HEK293T (cell line): ENCODE measurements at regions not wholly inside any gene's neighbourhood (a gene's known extent, or its start where the extent isn't known, plus 50 kb on each side); places are given as distances from the start of the nearest gene placed in this dataset.

Experiments used
- ARNT ChIP-seq: fragments of 450-650 bp; IDR thresholded peaks from 2 replicates; pipeline ENCODE4 v1.6.1; 2017; ENCODE audit warnings: mild to moderate bottlenecking
- BHLHE40 ChIP-seq: fragments of 450-650 bp; IDR thresholded peaks from 2 replicates; pipeline ENCODE4 v1.6.1; 2016; ENCODE audit warnings: mild to moderate bottlenecking, moderate library complexity, borderline replicate concordance
- ELF4 ChIP-seq: fragments of 450-650 bp; IDR thresholded peaks from 2 replicates; pipeline ENCODE4 v1.6.1; 2017; ENCODE audit warnings: antibody characterized with exemption
- FOXA1 ChIP-seq: fragments of 450-650 bp; IDR thresholded peaks from 2 replicates; pipeline ENCODE4 v1.6.1; 2016; ENCODE audit warnings: mild to moderate bottlenecking
- FOXK2 ChIP-seq: fragments of 450-650 bp; IDR thresholded peaks from 2 replicates; pipeline ENCODE4 v1.6.1; 2016; ENCODE audit warnings: mild to moderate bottlenecking
- FOXM1 ChIP-seq: fragments of 450-650 bp; IDR thresholded peaks from 2 replicates; pipeline ENCODE4 v1.6.1; 2017; ENCODE audit warnings: mild to moderate bottlenecking, borderline replicate concordance
- HDGF ChIP-seq: fragments of 450-650 bp; IDR thresholded peaks from 2 replicates; pipeline ENCODE4 v1.6.1; 2017; ENCODE audit warnings: antibody characterized with exemption, borderline replicate concordance
- L3MBTL2 ChIP-seq: fragments of 450-650 bp; conservative IDR thresholded peaks from 2 replicates; pipeline ENCODE4 v1.6.1; 2016; ENCODE audit warnings: mild to moderate bottlenecking
- LEF1 ChIP-seq: fragments of 450-650 bp; IDR thresholded peaks from 2 replicates; pipeline ENCODE4 v1.6.1; 2017; ENCODE audit warnings: mild to moderate bottlenecking, borderline replicate concordance
- NFRKB ChIP-seq: fragments of 450-650 bp; IDR thresholded peaks from 2 replicates; pipeline ENCODE4 v1.6.1; 2016; ENCODE audit warnings: mild to moderate bottlenecking, moderate library complexity
- SP1 ChIP-seq: fragments of 450-650 bp; IDR thresholded peaks from 2 replicates; pipeline ENCODE4 v1.6.1; 2017
- SUZ12 ChIP-seq: fragments of 450-650 bp; IDR thresholded peaks from 2 replicates; pipeline ENCODE4 v1.6.1; 2016; ENCODE audit warnings: mild to moderate bottlenecking
- TARDBP ChIP-seq: fragments of 450-650 bp; IDR thresholded peaks from 2 replicates; pipeline ENCODE4 v1.6.1; 2016
- ZNF384 ChIP-seq: fragments of 450-650 bp; IDR thresholded peaks from 2 replicates; pipeline ENCODE4 v1.6.1; 2016

- TF ChIP-seq BHLHE40: no peak
- TF ChIP-seq FOXM1: no peak
- no peak for TF ChIP-seq NFRKB
- no peak for TF ChIP-seq SP1
- no peak for TF ChIP-seq FOXK2
- no peak for TF ChIP-seq ZNF384
- no peak for TF ChIP-seq HDGF
- TF ChIP-seq ARNT: no peak
- no peak for TF ChIP-seq ELF4
- TF ChIP-seq TARDBP: no peak
- TF ChIP-seq SUZ12: no peak
- no peak for TF ChIP-seq L3MBTL2
- no peak for TF ChIP-seq LEF1
- TF ChIP-seq FOXA1: no peak
These were observed 355.1 kb downstream of the EN1 start for GRCh38 chr2:118492335-118492734.
